Lung (tissue), 11 donors: ENCODE measurements at regions not wholly inside any gene's neighbourhood (a gene's known extent, or its start where the extent isn't known, plus 50 kb on each side); places are given as distances from the start of the nearest gene placed in this dataset.

Experiments
- ATAC-seq: fragments of 200-7000 bp; cut with Tn5 transposase; one replicate; pipeline ENCODE4 v1.9.1; 2020; ENCODE audit warnings: moderate number of reproducible peaks; ENCODE audit not compliant: insufficient read depth, low FRiP score
- DNase-seq, 3 donors: peaks; one replicate each; pipeline ENCODE4 v3.0.0-alpha.2; 2013 to 2017
- H3K27ac ChIP-seq, 2 donors: one replicate each; pipeline ENCODE4 v1.5.1; 2013; ENCODE audit warnings: mild to moderate bottlenecking in 2 of 2, moderate library complexity in 2 of 2, control low read depth in 1 of 2, inconsistent platforms in 1 of 2, low read depth in 1 of 2, low read length in 1 of 2
- H3K27me3 ChIP-seq, 3 donors: one replicate each; pipeline ENCODE4 v1.5.1; 2013; ENCODE audit warnings: low read length in 2 of 3; ENCODE audit not compliant: control insufficient read depth in 3 of 3, insufficient read depth in 3 of 3
- H3K36me3 ChIP-seq, 4 donors: one replicate each; pipeline ENCODE4 v1.5.1; 2013; ENCODE audit warnings: low read length in 4 of 4, mild to moderate bottlenecking in 1 of 4, moderate library complexity in 1 of 4; ENCODE audit not compliant: control insufficient read depth in 4 of 4, insufficient read depth in 4 of 4
- H3K4me1 ChIP-seq, 5 donors: one replicate each; pipeline ENCODE4 v1.5.1; 2013; ENCODE audit warnings: low read length in 5 of 5, mild to moderate bottlenecking in 2 of 5, moderate library complexity in 1 of 5; ENCODE audit not compliant: control insufficient read depth in 5 of 5, insufficient read depth in 5 of 5
- H3K4me3 ChIP-seq: one replicate; pipeline ENCODE4 v1.5.1; 2013; ENCODE audit warnings: mild to moderate bottlenecking, control low read depth, moderate library complexity
- H3K9ac ChIP-seq, 2 donors: one replicate each; pipeline ENCODE4 v1.5.1; 2013; ENCODE audit warnings: low read length in 2 of 2, control low read depth in 1 of 2; ENCODE audit not compliant: insufficient read depth in 1 of 2
- H3K9me3 ChIP-seq, 4 donors: one replicate each; pipeline ENCODE4 v1.5.1; 2013; ENCODE audit warnings: low read length in 3 of 4, mild to moderate bottlenecking in 1 of 4, moderate library complexity in 1 of 4; ENCODE audit not compliant: control insufficient read depth in 4 of 4, insufficient read depth in 3 of 4
- CTCF ChIP-seq: IDR thresholded peaks from 2 replicates; pipeline ENCODE4 v1.5.1; 2012; ENCODE audit warnings: mild to moderate bottlenecking; ENCODE audit errors: control extremely low read depth, extremely low read depth
- WGBS, 2 donors: extraction: QIAGEN DNeasy Blood & Tissue Kit; methylation state at CpG; one replicate each; pipeline ENCODE4 v1.1.7; 2013; 5-methylcytosine and 5-hydroxymethylcytosine counted together
- donor health status: control.
- donor health status: control.
- donor health status: Bipolar disorder and iron deficiency.
- donor health status: healthy.
- donor health status: DM: yes; HTN: yes; CAD: no.

GRCh38 chr1:22259551-22260282 is 116.8 kb upstream of the WNT4 start:
- H3K4me3 ChIP-seq = no peak overlapping the region
- 50 to 78% methylated on average over 18 of the region's 18 CpGs for WGBS, 2 donors
- no peak for TF ChIP-seq CTCF
- no peaks in the 10 kb centered on the region for H3K36me3 ChIP-seq
- H3K9ac ChIP-seq = no peak overlapping the region
- DNase-seq = peak; percentile 60 to 74 (median 65)
- H3K27me3 ChIP-seq = no peaks in the 10 kb centered on the region
- H3K9me3 ChIP-seq = no peaks in the 10 kb centered on the region
- peaks cover 0 to 43% (median 22%) of the 10 kb centered on the region in 5 donors for H3K4me1 ChIP-seq
- no peak for ATAC-seq
- H3K27ac ChIP-seq = peak overlapping the region in 1 of 2 donors; percentile 23

GRCh38 chr1:22260860-22261432 is 118.0 kb upstream of the WNT4 start:
- H3K36me3 ChIP-seq = no peaks in the 10 kb centered on the region
- no peak overlapping the region for H3K4me3 ChIP-seq
- H3K9me3 ChIP-seq = no peaks in the 10 kb centered on the region
- ATAC-seq = no peak
- WGBS, 2 donors = 90% methylated on average over 21 of the region's 21 CpGs
- no peaks in the 10 kb centered on the region for H3K27me3 ChIP-seq
- peaks cover 0 to 31% (median 15%) of the 10 kb centered on the region in 5 donors for H3K4me1 ChIP-seq
- H3K9ac ChIP-seq = no peak overlapping the region
- no peak overlapping the region for H3K27ac ChIP-seq
- TF ChIP-seq CTCF = no peak
- no peak for DNase-seq

GRCh38 chr1:22261580-22261979 is 118.7 kb upstream of the WNT4 start:
- no peak for TF ChIP-seq CTCF
- WGBS, 2 donors = 80 to 85% methylated on average over 7 of the region's 7 CpGs
- no peak overlapping the region for H3K9ac ChIP-seq
- no peak for DNase-seq
- H3K36me3 ChIP-seq = no peaks in the 10 kb centered on the region
- no peak overlapping the region for H3K4me3 ChIP-seq
- H3K27ac ChIP-seq = no peak overlapping the region
- H3K27me3 ChIP-seq = no peaks in the 10 kb centered on the region
- ATAC-seq = no peak
- peaks cover 0 to 26% (median 15%) of the 10 kb centered on the region in 5 donors for H3K4me1 ChIP-seq
- no peaks in the 10 kb centered on the region for H3K9me3 ChIP-seq
